HuH-7.5 (cell line): ENCODE measurements at regions not wholly inside any gene's neighbourhood (a gene's known extent, or its start where the extent isn't known, plus 50 kb on each side); places are given as distances from the start of the nearest gene placed in this dataset.

Source experiments
- DNase-seq: peaks from one replicate; pipeline ENCODE4 v3.0.0; 2011; ENCODE audit warnings: low spot score

GRCh38 chr12:103182299-103182698, 224.8 kb downstream of the ASCL1 start:
- DNase-seq = no peak

GRCh38 chr12:103196467-103196866, 239.0 kb downstream of the ASCL1 start:
- DNase-seq = no peak

- DNase-seq = no peak
These were observed 240.4 kb downstream of the ASCL1 start for GRCh38 chr12:103197725-103198388.

GRCh38 chr12:103198499-103198898, 241.0 kb downstream of the ASCL1 start:
- no peak for DNase-seq

- no peak for DNase-seq
These were observed 248.4 kb downstream of the ASCL1 start for GRCh38 chr12:103205906-103206305.

- no peak for DNase-seq
These were observed 250.5 kb downstream of the ASCL1 start for GRCh38 chr12:103207936-103208335.

- DNase-seq = no peak
These were observed 254.6 kb downstream of the C12orf42 start for GRCh38 chr12:103241184-103241583.

GRCh38 chr12:103244596-103244995, 251.2 kb downstream of the C12orf42 start:
- no peak for DNase-seq

GRCh38 chr12:103247531-103247930, 248.2 kb downstream of the C12orf42 start:
- no peak for DNase-seq

GRCh38 chr12:103249607-103250006, 246.2 kb downstream of the C12orf42 start:
- no peak for DNase-seq

GRCh38 chr12:103250487-103250886, 245.3 kb downstream of the C12orf42 start:
- DNase-seq = no peak
